IMR-90 (cell line): ENCODE measurements at regions not wholly inside any gene's neighbourhood (a gene's known extent, or its start where the extent isn't known, plus 50 kb on each side); places are given as distances from the start of the nearest gene placed in this dataset.

Experiments
- CEBPB ChIP-seq: IDR thresholded peaks from 2 replicates; pipeline ENCODE4 v1.6.1; 2012; ENCODE audit warnings: low read depth, low read length, improper control_type of control experiment
- CTCF ChIP-seq: conservative IDR thresholded peaks from 2 replicates; pipeline ENCODE4 v1.5.1; 2012; ENCODE audit warnings: mild to moderate bottlenecking, low read depth, low read length, improper control_type of control experiment
- MAFK ChIP-seq: IDR thresholded peaks from 2 replicates; pipeline ENCODE4 v1.6.1; 2012; ENCODE audit warnings: low read depth, low read length, improper control_type of control experiment
- MXI1 ChIP-seq: IDR thresholded peaks from 2 replicates; pipeline ENCODE4 v1.6.1; 2012; ENCODE audit warnings: low read depth, mild to moderate bottlenecking, low read length, moderate library complexity, borderline replicate concordance
- NFE2L2 ChIP-seq: fragments of 150-350 bp; IDR thresholded peaks from 2 replicates; pipeline ENCODE4 v1.6.1; 2016; ENCODE audit warnings: low read depth, mild to moderate bottlenecking, low read length
- POLR2A ChIP-seq: IDR thresholded peaks from 2 replicates; pipeline ENCODE4 v1.6.1; 2012; ENCODE audit warnings: mild to moderate bottlenecking, low read depth, low read length
- RFX5 ChIP-seq: IDR thresholded peaks from 2 replicates; pipeline ENCODE4 v1.8.0; 2012; ENCODE audit warnings: low read depth, mild to moderate bottlenecking, low read length, moderate library complexity
- SMC3 ChIP-seq: fragments of 150-350 bp; IDR thresholded peaks from 2 replicates; pipeline ENCODE4 v1.6.1; 2016; ENCODE audit warnings: low read depth, mild to moderate bottlenecking, antibody characterized with exemption, low read length, moderate library complexity
- USF2 ChIP-seq: fragments of 150-350 bp; IDR thresholded peaks from 2 replicates; pipeline ENCODE4 v1.6.1; 2017; ENCODE audit warnings: mild to moderate bottlenecking, antibody characterized with exemption, low read length, low read depth

GRCh38 chr4:124163401-124163800 is 549.1 kb downstream of the ANKRD50 start:
- TF ChIP-seq POLR2A (no peak), CTCF (no peak), RFX5 (no peak), CEBPB (no peak), USF2 (no peak), NFE2L2 (no peak), MAFK (no peak), MXI1 (no peak), SMC3 (no peak)
